ENCODE measurements at regions not wholly inside any gene's neighbourhood (a gene's known extent, or its start where the extent isn't known, plus 50 kb on each side); places are given as distances from the start of the nearest gene placed in this dataset.

DNA sequence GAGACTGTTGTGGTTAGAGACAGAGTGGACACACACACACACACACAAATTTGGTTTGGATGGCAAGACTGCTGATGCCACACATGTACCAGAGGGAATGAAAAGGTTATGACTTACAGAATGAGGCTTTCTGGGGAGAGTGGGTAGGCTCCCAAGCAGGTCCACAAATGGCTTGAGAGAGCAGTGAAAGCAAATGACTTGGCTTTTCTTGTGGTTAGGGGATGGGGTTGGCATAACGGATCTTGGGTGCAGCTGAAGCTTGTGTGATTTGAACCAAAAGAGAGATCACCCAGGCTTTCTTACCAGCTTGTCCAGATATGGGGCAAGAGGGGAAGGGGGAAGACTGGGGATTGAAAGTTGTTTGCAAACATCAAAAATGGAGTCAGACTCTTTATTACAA, 73.9 kb upstream of the OLIG3 start:
- H2AFZ ChIP-seq (ENCODE audit: low read length) = no peak overlapping the region
- H3K4me2 ChIP-seq (ENCODE audit: low read length) = no peak overlapping the region
- TF ChIP-seq, protein P1, sequence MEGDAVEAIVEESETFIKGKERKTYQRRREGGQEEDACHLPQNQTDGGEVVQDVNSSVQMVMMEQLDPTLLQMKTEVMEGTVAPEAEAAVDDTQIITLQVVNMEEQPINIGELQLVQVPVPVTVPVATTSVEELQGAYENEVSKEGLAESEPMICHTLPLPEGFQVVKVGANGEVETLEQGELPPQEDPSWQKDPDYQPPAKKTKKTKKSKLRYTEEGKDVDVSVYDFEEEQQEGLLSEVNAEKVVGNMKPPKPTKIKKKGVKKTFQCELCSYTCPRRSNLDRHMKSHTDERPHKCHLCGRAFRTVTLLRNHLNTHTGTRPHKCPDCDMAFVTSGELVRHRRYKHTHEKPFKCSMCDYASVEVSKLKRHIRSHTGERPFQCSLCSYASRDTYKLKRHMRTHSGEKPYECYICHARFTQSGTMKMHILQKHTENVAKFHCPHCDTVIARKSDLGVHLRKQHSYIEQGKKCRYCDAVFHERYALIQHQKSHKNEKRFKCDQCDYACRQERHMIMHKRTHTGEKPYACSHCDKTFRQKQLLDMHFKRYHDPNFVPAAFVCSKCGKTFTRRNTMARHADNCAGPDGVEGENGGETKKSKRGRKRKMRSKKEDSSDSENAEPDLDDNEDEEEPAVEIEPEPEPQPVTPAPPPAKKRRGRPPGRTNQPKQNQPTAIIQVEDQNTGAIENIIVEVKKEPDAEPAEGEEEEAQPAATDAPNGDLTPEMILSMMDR (IDR thresholded peaks at IDR 0.05; ENCODE audit: low read length) = no peak
- TF ChIP-seq EZH2 (IDR thresholded peaks at IDR 0.05; ENCODE audit: borderline replicate concordance, low read length) = no peak
- H3K9me2 ChIP-seq (ENCODE audit: low read depth, low read length) = no peaks in the 10 kb centered on the region
- no peak overlapping the region for H3K27ac ChIP-seq (ENCODE audit: low read depth, low read length, poor library complexity, severe bottlenecking)
- H3K9me3 ChIP-seq (ENCODE audit: low read length) = no peaks in the 10 kb centered on the region
- no peaks in the 10 kb centered on the region for H3F3A ChIP-seq (ENCODE audit: insufficient read depth, low read length)
- no peaks in the 10 kb centered on the region for H4K20me1 ChIP-seq (ENCODE audit: insufficient read depth, low read length)
- no peaks in the 10 kb centered on the region for H3K27me3 ChIP-seq (ENCODE audit: insufficient read depth, low read length)
- H3K4me3 ChIP-seq (ENCODE audit: low read depth, low read length, poor library complexity, severe bottlenecking) = no peak overlapping the region
- no peak overlapping the region for H3K9ac ChIP-seq (ENCODE audit: low read length)
- no peaks in the 10 kb centered on the region for H3K79me2 ChIP-seq (ENCODE audit: insufficient read depth, low read length)
- H3K36me3 ChIP-seq (ENCODE audit: insufficient read depth, low read length) = no peaks in the 10 kb centered on the region
- no peaks in the 10 kb centered on the region for H3K4me1 ChIP-seq (ENCODE audit: insufficient read depth, low read length, severe bottlenecking)

DNA sequence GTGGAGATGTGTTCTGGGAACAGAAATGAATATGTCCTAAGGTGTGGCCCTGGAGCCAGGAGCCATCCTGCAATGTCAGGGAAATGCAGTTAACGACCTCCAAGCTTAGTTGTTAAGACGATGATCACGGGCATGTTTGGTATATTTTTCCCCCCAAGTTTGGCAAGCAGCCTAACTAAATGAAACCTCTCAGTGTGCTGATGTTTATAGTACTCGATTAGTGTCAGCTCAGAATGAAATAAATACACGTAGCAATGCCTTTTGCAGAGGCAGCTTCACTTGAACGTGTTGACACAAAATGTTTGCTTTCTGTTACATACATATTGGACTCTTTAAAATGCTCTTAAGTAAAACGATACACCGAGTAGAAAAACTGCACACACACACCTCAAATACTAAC, 76.2 kb upstream of the OLIG3 start:
- Histone ChIP-seq H3K9ac (ENCODE audit: low read length) (no peak overlapping the region), H3K4me2 (ENCODE audit: low read length) (no peak overlapping the region), H3K36me3 (ENCODE audit: insufficient read depth, low read length) (no peaks in the 10 kb centered on the region), H3K4me1 (ENCODE audit: insufficient read depth, low read length, severe bottlenecking) (no peaks in the 10 kb centered on the region), H2AFZ (ENCODE audit: low read length) (no peak overlapping the region), H3K27me3 (ENCODE audit: insufficient read depth, low read length) (no peaks in the 10 kb centered on the region), H3K9me3 (ENCODE audit: low read length) (no peaks in the 10 kb centered on the region), H4K20me1 (ENCODE audit: insufficient read depth, low read length) (no peaks in the 10 kb centered on the region), H3K4me3 (ENCODE audit: low read depth, low read length, poor library complexity, severe bottlenecking) (no peak overlapping the region), H3F3A (ENCODE audit: insufficient read depth, low read length) (no peaks in the 10 kb centered on the region), H3K9me2 (ENCODE audit: low read depth, low read length) (no peaks in the 10 kb centered on the region), H3K79me2 (ENCODE audit: insufficient read depth, low read length) (no peaks in the 10 kb centered on the region), H3K27ac (ENCODE audit: low read depth, low read length, poor library complexity, severe bottlenecking) (no peak overlapping the region)
- no peak for TF ChIP-seq EZH2 (IDR thresholded peaks at IDR 0.05; ENCODE audit: borderline replicate concordance, low read length)
- TF ChIP-seq, protein P1 (IDR thresholded peaks at IDR 0.05; ENCODE audit: low read length) = no peak

DNA sequence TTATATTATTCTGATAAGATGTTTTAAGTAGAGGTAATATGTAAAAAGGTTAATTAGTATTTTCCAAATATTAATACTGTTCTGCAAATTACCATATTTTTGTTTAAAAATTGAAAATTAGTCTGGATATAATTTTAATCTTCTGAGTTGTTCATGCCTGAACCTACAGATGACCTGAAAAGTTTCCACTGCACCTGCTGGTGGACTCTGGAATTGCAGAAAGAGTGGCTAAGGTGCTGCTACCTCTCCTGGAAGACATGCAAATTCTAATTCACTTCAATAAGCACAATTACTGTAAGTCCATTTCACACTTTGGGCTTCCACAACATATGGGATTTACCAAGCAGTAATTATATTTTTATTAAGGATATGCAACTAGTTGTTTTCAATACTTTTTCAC, 77.7 kb upstream of the OLIG3 start:
- Histone ChIP-seq H4K20me1 (ENCODE audit: insufficient read depth, low read length) (no peaks in the 10 kb centered on the region), H2AFZ (ENCODE audit: low read length) (no peak overlapping the region), H3K4me3 (ENCODE audit: low read depth, low read length, poor library complexity, severe bottlenecking) (no peak overlapping the region), H3K9me2 (ENCODE audit: low read depth, low read length) (no peaks in the 10 kb centered on the region), H3K4me2 (ENCODE audit: low read length) (no peak overlapping the region), H3K79me2 (ENCODE audit: insufficient read depth, low read length) (no peaks in the 10 kb centered on the region), H3K4me1 (ENCODE audit: insufficient read depth, low read length, severe bottlenecking) (no peaks in the 10 kb centered on the region), H3K27ac (ENCODE audit: low read depth, low read length, poor library complexity, severe bottlenecking) (no peak overlapping the region), H3K9ac (ENCODE audit: low read length) (no peak overlapping the region), H3K27me3 (ENCODE audit: insufficient read depth, low read length) (no peaks in the 10 kb centered on the region), H3K9me3 (ENCODE audit: low read length) (no peaks in the 10 kb centered on the region), H3K36me3 (ENCODE audit: insufficient read depth, low read length) (no peaks in the 10 kb centered on the region), H3F3A (ENCODE audit: insufficient read depth, low read length) (no peaks in the 10 kb centered on the region)
- TF ChIP-seq, protein P1 (IDR thresholded peaks at IDR 0.05; ENCODE audit: low read length) = peak; percentile 51
- TF ChIP-seq EZH2 (IDR thresholded peaks at IDR 0.05; ENCODE audit: borderline replicate concordance, low read length) = no peak

Data from OCI-LY1 (cell line).